ENCODE measurements at regions not wholly inside any gene's neighbourhood (a gene's known extent, or its start where the extent isn't known, plus 50 kb on each side); places are given as distances from the start of the nearest gene placed in this dataset.

DNA sequence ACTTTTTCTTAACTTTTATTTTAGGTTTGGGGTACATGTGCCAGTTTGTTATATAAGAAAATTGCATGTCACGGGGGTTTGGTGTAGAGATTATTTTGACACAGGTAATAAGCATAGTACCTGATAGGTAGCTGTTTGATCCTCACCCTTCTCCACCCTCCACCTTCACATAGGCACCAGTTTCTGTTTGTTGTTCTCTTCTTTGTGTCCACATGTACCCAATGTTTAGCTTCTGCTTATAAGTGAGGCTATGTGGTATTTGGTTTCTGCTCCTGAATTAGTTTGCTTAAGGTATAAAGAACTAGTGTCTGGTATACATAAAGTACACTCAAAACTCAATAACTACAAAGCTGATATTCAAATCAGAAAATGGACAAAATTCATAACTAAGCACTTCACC is 654.6 kb upstream of the LINC00305 start:
- TF ChIP-seq, protein P1, sequence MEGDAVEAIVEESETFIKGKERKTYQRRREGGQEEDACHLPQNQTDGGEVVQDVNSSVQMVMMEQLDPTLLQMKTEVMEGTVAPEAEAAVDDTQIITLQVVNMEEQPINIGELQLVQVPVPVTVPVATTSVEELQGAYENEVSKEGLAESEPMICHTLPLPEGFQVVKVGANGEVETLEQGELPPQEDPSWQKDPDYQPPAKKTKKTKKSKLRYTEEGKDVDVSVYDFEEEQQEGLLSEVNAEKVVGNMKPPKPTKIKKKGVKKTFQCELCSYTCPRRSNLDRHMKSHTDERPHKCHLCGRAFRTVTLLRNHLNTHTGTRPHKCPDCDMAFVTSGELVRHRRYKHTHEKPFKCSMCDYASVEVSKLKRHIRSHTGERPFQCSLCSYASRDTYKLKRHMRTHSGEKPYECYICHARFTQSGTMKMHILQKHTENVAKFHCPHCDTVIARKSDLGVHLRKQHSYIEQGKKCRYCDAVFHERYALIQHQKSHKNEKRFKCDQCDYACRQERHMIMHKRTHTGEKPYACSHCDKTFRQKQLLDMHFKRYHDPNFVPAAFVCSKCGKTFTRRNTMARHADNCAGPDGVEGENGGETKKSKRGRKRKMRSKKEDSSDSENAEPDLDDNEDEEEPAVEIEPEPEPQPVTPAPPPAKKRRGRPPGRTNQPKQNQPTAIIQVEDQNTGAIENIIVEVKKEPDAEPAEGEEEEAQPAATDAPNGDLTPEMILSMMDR (conservative IDR thresholded peaks at IDR 0.05 in 1 of 2, IDR thresholded peaks at IDR 0.05 in 1 of 2; ENCODE audit: extremely low read depth in 1 of 2, insufficient read depth in 1 of 2, low read depth in 1 of 2, low read length in 2 of 2), result no peak
- TF ChIP-seq EZH2 (IDR thresholded peaks at IDR 0.05; ENCODE audit: borderline replicate concordance, low read length), result no peak

Measured in mammary epithelial cell (primary cell).